Kidney (tissue), 13 donors: ENCODE measurements at regions not wholly inside any gene's neighbourhood (a gene's known extent, or its start where the extent isn't known, plus 50 kb on each side); places are given as distances from the start of the nearest gene placed in this dataset.

Experiments used
- DNase-seq, 5 donors: peaks; one replicate each; pipeline ENCODE4 v3.0.0-alpha.2; 2013 to 2020
- FAIRE-seq: peaks from 2 replicates; lab custom pipeline; 2012; peaks lifted over from hg19 to GRCh38; lab: Jason Lieb, UNC
- H3K27ac ChIP-seq, 2 donors: one replicate each; pipeline ENCODE4 v1.7.0; 2013; ENCODE audit warnings: low read depth in 2 of 2, low read length in 2 of 2, inconsistent platforms in 1 of 2
- H3K27me3 ChIP-seq: one replicate; pipeline ENCODE4 v1.7.1; 2013; ENCODE audit warnings: low read length, inconsistent platforms; ENCODE audit not compliant: control insufficient read depth, insufficient read depth
- H3K36me3 ChIP-seq, 3 donors: one replicate each; pipeline versions ENCODE4 v1.7.0 to v1.7.1; 2013; ENCODE audit warnings: low read length in 3 of 3, control low read depth in 1 of 3, inconsistent platforms in 1 of 3; ENCODE audit not compliant: insufficient read depth in 3 of 3, control insufficient read depth in 2 of 3
- H3K4me1 ChIP-seq, 3 donors: one replicate each; pipeline versions ENCODE4 v1.7.0 to v1.7.1; 2013; ENCODE audit warnings: low read length in 3 of 3, inconsistent platforms in 1 of 3, low read depth in 1 of 3; ENCODE audit not compliant: control insufficient read depth in 2 of 3, insufficient read depth in 2 of 3
- H3K4me3 ChIP-seq, 3 donors: one replicate each; pipeline versions ENCODE4 v1.7.0 to v1.8.1; 2013; ENCODE audit warnings: low read length in 3 of 3, control low read depth in 1 of 3, inconsistent platforms in 1 of 3
- H3K9ac ChIP-seq, 3 donors: one replicate each; pipeline versions ENCODE4 v1.7.0 to v1.7.1; 2013; ENCODE audit warnings: low read length in 3 of 3, control low read depth in 1 of 3, inconsistent platforms in 1 of 3
- H3K9me3 ChIP-seq, 3 donors: one replicate each; pipeline versions ENCODE4 v1.7.0 to v1.7.1; 2013; ENCODE audit warnings: low read length in 3 of 3, control low read depth in 1 of 3, inconsistent platforms in 1 of 3; ENCODE audit not compliant: control insufficient read depth in 2 of 3, insufficient read depth in 1 of 3
- CTCF ChIP-seq: IDR thresholded peaks from 3 replicates; pipeline ENCODE4 v1.5.1; 2012; ENCODE audit warnings: mild to moderate bottlenecking, moderate library complexity, borderline replicate concordance; ENCODE audit not compliant: insufficient read depth; ENCODE audit errors: extremely low read depth
- intact Hi-C: fragments of 100-400 bp; cut with DNase I; formaldehyde crosslinking; loops from one replicate; pipeline ENCODE4 v1.11.1; 2022
- donor health status: control.
- donor health status: control.
- donor health status: control.
- donor health status: control.
- donor health status: control.
- donor health status: DM: yes; HTN: yes; CAD: no.
- donor health status: Normal renal cell carcinoma (clear cell type).

GRCh38 chr6:141210901-141211300, 921.8 kb upstream of the GJE1 start:
- intact Hi-C loops: no loop called here
- Histone ChIP-seq H3K9ac (no peak overlapping the region), H3K27ac (no peak overlapping the region), H3K9me3 (no peaks in the 10 kb centered on the region), H3K36me3 (no peaks in the 10 kb centered on the region), H3K4me3 (no peak overlapping the region), H3K27me3 (no peaks in the 10 kb centered on the region), H3K4me1 (no peaks in the 10 kb centered on the region)
- FAIRE-seq: no peak
- TF ChIP-seq CTCF: no peak
- peak in 1 of 5 donors; percentile 2 for DNase-seq

DNA sequence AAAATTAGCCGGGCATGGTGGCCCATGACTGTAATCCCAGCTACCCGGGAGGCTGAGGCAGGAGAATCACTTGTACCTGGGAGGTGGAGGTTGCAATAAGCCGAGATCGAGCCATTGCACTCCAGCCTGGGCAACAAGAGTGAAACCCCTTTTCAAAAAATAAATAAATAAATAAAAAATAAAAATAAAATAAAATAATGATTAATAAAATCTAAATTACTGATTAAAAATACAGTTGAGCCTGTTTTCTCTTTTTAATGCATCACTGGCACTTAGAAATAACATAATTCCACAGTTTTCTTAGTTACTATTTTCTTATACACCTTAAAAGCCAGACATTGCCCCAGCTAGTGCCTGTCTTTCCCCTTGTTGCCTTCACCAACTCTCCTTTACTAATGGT, 922.8 kb upstream of the GJE1 start:
- TF ChIP-seq CTCF: no peak
- H3K36me3 ChIP-seq: no peaks in the 10 kb centered on the region
- no peaks in the 10 kb centered on the region for H3K27me3 ChIP-seq
- no peak overlapping the region for H3K4me3 ChIP-seq
- H3K27ac ChIP-seq: no peak overlapping the region
- DNase-seq (no peak), FAIRE-seq (no peak)
- intact Hi-C loops: no loop called here
- no peaks in the 10 kb centered on the region for H3K4me1 ChIP-seq
- H3K9ac ChIP-seq: no peak overlapping the region
- H3K9me3 ChIP-seq: no peaks in the 10 kb centered on the region

- intact Hi-C loops: no loop called here
- H3K27me3 ChIP-seq: no peaks in the 10 kb centered on the region
- TF ChIP-seq CTCF: no peak
- no peak overlapping the region for H3K4me3 ChIP-seq
- no peaks in the 10 kb centered on the region for H3K9me3 ChIP-seq
- no peaks in the 10 kb centered on the region for H3K4me1 ChIP-seq
- no peak overlapping the region for H3K9ac ChIP-seq
- no peak for DNase-seq
- H3K27ac ChIP-seq: no peak overlapping the region
- no peaks in the 10 kb centered on the region for H3K36me3 ChIP-seq
- no peak for FAIRE-seq
These were observed 924.6 kb upstream of the GJE1 start for GRCh38 chr6:141208101-141208500.

DNA sequence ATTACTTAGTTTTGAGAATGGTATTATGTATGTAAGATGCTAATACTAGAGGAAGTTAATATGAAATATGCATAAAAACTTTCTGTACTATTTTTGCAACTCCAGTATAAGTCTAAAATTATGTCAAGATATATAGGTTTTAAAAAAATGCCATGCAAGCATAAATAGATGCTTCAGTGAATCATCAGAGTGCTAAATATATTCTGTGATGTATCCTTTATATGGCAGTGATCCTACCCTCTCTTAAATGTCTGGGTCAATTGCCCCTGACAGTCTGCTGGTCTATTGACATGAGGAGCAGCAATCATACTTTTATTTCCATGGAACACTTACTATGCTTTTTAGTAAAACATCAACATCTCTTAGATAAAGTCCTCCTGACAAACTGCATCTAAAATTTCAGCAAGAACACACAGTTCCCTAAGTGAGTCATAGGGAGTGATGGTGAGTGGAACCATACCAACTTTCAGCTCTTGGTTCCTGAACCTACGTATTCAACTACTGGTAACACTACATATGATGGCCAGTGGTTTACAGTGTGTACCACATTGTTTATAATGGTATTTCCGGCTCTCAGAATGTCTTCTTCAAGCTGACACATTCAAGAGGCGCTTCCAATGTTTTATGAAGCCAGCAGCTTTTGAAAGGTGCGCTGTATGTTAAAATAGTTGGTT, 928.7 kb upstream of the GJE1 start:
- no peaks in the 10 kb centered on the region for H3K27me3 ChIP-seq
- H3K9ac ChIP-seq: no peak overlapping the region
- H3K4me3 ChIP-seq: no peak overlapping the region
- no peaks in the 10 kb centered on the region for H3K9me3 ChIP-seq
- H3K36me3 ChIP-seq: no peaks in the 10 kb centered on the region
- FAIRE-seq (no peak), DNase-seq (no peak)
- TF ChIP-seq CTCF: no peak
- no peaks in the 10 kb centered on the region for H3K4me1 ChIP-seq
- intact Hi-C loops: no loop called here
- no peak overlapping the region for H3K27ac ChIP-seq
